HCT116 (cell line): ENCODE measurements at regions not wholly inside any gene's neighbourhood (a gene's known extent, or its start where the extent isn't known, plus 50 kb on each side); places are given as distances from the start of the nearest gene placed in this dataset.
"Not testable (repeated sequence)": the region's sequence is repeated elsewhere in the genome, so short reads cannot be mapped to it uniquely, and the experiment has no call there.

Source experiments
- ATAC-seq: fragments of 200-7000 bp; cut with Tn5 transposase; 2 replicates; pipeline ENCODE4 v1.9.1; 2020; ENCODE audit warnings: mild to moderate bottlenecking, moderate library complexity
- BruUV-seq: library from RNA; stranded (reverse); fragments of 400-500 nt; replicated peaks from 2 replicates; lab custom pipeline; 2021; lab: Mats Ljungman, UMichigan
- CTCF ChIA-PET: fragments of 300-600 bp; sonication (Branson Sonifier 250); formaldehyde crosslinking; loops from one replicate; lab custom pipeline; 2021; ENCODE audit warnings: antibody characterized with exemption; lab: Charles Lee
- POLR2A ChIA-PET: fragments of 300-600, 350-600 bp; sonication (Branson Sonifier 250); formaldehyde crosslinking; loops from one replicate; lab custom pipeline; 2021; ENCODE audit warnings: antibody characterized with exemption; lab: Charles Lee
- RAD21 ChIA-PET, 2 experiments: fragments of 300-600 bp; sonication (Branson Sonifier 250); formaldehyde crosslinking; loops; one replicate each; lab custom pipeline; 2023; ENCODE audit warnings: low total read pairs in 2 of 2; ENCODE audit not compliant: uncharacterized antibody in 2 of 2, unreplicated experiment in 2 of 2, low non-redundant PET in 1 of 2; lab: Charles Lee
- DNase-seq: peaks from one replicate; pipeline ENCODE4 v3.0.0-alpha.2; 2010; ENCODE audit warnings: low read depth, low spot score
- H2AFZ ChIP-seq: fragments of 200-600 bp; shearing (Covaris generic), sonication (generic); 2 replicates; pipeline ENCODE4 v1.6.1; 2017; ENCODE audit warnings: low read depth, mixed run types, mixed read lengths, antibody characterized with exemption, low read length; ENCODE audit not compliant: poor library complexity, severe bottlenecking
- H3K27ac ChIP-seq: 2 replicates; pipeline ENCODE4 v1.5.1; 2012; ENCODE audit warnings: low read depth, low read length
- H3K27me3 ChIP-seq: fragments of 200-600 bp; sonication (generic); 2 replicates; pipeline ENCODE4 v1.6.1; 2016; ENCODE audit warnings: mixed run types, low read length, mixed read lengths; ENCODE audit not compliant: insufficient read depth
- H3K36me3 ChIP-seq, 2 experiments: fragments of 200-500 bp in 1 of 2; fragments of 200-600 bp in 1 of 2; sonication (Bioruptor generic) in 1 of 2; sonication (generic) in 1 of 2; 2 replicates each; pipeline versions ENCODE4 v1.5.1 to v1.6.1; 2014 to 2016; ENCODE audit warnings: low read length in 2 of 2, inconsistent platforms in 1 of 2, mixed read lengths in 1 of 2, mixed run types in 1 of 2; ENCODE audit not compliant: insufficient read depth in 2 of 2, control insufficient read depth in 1 of 2
- H3K4me1 ChIP-seq, 2 experiments: fragments of 200-600 bp in 1 of 2; sonication (generic) in 1 of 2; 2 replicates each; pipeline versions ENCODE4 v1.5.1 to v1.6.1; 2012 to 2017; ENCODE audit warnings: low read length in 2 of 2, inconsistent platforms in 1 of 2, mild to moderate bottlenecking in 1 of 2, mixed read lengths in 1 of 2, mixed run types in 1 of 2, moderate library complexity in 1 of 2; ENCODE audit not compliant: insufficient read depth in 2 of 2, control insufficient read depth in 1 of 2
- H3K4me2 ChIP-seq: fragments of 200-600 bp; sonication (generic); 2 replicates; pipeline ENCODE4 v1.6.1; 2017; ENCODE audit warnings: mixed run types, low read length, mixed read lengths
- H3K4me3 ChIP-seq, 2 experiments: fragments of 200-600 bp in 1 of 2; sonication (generic) in 1 of 2; replicated peaks in 1 of 2; 2 replicates each; pipeline ENCODE4 v1.5.1; 2011 to 2016; ENCODE audit warnings: low read length in 2 of 2, control low read depth in 1 of 2, low read depth in 1 of 2, mild to moderate bottlenecking in 1 of 2, mixed read lengths in 1 of 2, mixed run types in 1 of 2
- H3K79me2 ChIP-seq: fragments of 200-600 bp; sonication (generic); 2 replicates; pipeline ENCODE4 v1.6.1; 2017; ENCODE audit warnings: mild to moderate bottlenecking, mixed run types, low read length, moderate library complexity, mixed read lengths; ENCODE audit not compliant: insufficient read depth
- H3K9ac ChIP-seq: fragments of 200-600 bp; sonication (generic); 2 replicates; pipeline ENCODE4 v1.6.1; 2016; ENCODE audit warnings: low read length, mixed read lengths
- H3K9me2 ChIP-seq: fragments of 200-600 bp; sonication (generic), shearing (Covaris generic); 2 replicates; pipeline ENCODE4 v1.6.1; 2017; ENCODE audit warnings: mixed run types, mild to moderate bottlenecking, moderate library complexity; ENCODE audit not compliant: insufficient read depth
- H3K9me3 ChIP-seq, 2 experiments: fragments of 200-500 bp in 1 of 2; fragments of 200-600 bp in 1 of 2; sonication (Bioruptor generic) in 1 of 2; sonication (generic) in 1 of 2; 2 replicates each; pipeline ENCODE4 v1.6.1; 2014 to 2017; ENCODE audit warnings: low read length in 2 of 2, mixed read lengths in 2 of 2, inconsistent platforms in 1 of 2, low read depth in 1 of 2, mild to moderate bottlenecking in 1 of 2, mixed run types in 1 of 2, moderate library complexity in 1 of 2; ENCODE audit not compliant: control insufficient read depth in 1 of 2, insufficient read depth in 1 of 2
- H4K20me1 ChIP-seq: fragments of 200-600 bp; sonication (generic), shearing (Covaris generic); 2 replicates; pipeline ENCODE4 v1.6.1; 2017; ENCODE audit warnings: mixed run types, mild to moderate bottlenecking, moderate library complexity; ENCODE audit not compliant: insufficient read depth
- CBX3 ChIP-seq: IDR thresholded peaks from 2 replicates; pipeline ENCODE4 v1.6.1; 2012; ENCODE audit warnings: low read depth
- CEBPB ChIP-seq: IDR thresholded peaks from 2 replicates; pipeline ENCODE4 v1.6.1; 2012; ENCODE audit warnings: low read depth
- EZH2 ChIP-seq: fragments of 200-600 bp; sonication (generic); IDR thresholded peaks from 2 replicates; pipeline ENCODE4 v1.6.1; 2017; ENCODE audit warnings: antibody characterized with exemption, mixed run types
- POLR2A ChIP-seq: IDR thresholded peaks from 2 replicates; pipeline ENCODE4 v1.7.0; 2011; ENCODE audit warnings: borderline replicate concordance; ENCODE audit not compliant: insufficient read depth, insufficient read length; ENCODE audit errors: extremely low read depth
- RAD21 ChIP-seq: IDR thresholded peaks from 2 replicates; pipeline ENCODE4 v1.6.1; 2012; ENCODE audit warnings: low read depth, mild to moderate bottlenecking
- SIN3A ChIP-seq: IDR thresholded peaks from 2 replicates; pipeline ENCODE4 v1.6.1; 2012; ENCODE audit warnings: low read depth
- TCF7L2 ChIP-seq: IDR thresholded peaks from 2 replicates; pipeline ENCODE4 v1.7.0; 2011; ENCODE audit warnings: borderline replicate concordance, inconsistent platforms; ENCODE audit not compliant: insufficient read depth, insufficient read length; ENCODE audit errors: extremely low read depth
- ZFX ChIP-seq: fragments of 450-650 bp; IDR thresholded peaks from 2 replicates; pipeline ENCODE4 v1.6.1; 2017
- intact Hi-C: fragments of 100-400 bp; cut with micrococcal nuclease; formaldehyde crosslinking; loops from 2 replicates; pipeline ENCODE4 v1.10.0; 2022
- TF ChIP-seq, protein P1 (sequence below): IDR thresholded peaks from 2 replicates; pipeline ENCODE4 v1.6.1; 2012; ENCODE audit warnings: low read depth

GRCh38 chr22:26839216-26839615, 181.8 kb downstream of the MIAT start (continued):
- TF ChIP-seq, protein P1, sequence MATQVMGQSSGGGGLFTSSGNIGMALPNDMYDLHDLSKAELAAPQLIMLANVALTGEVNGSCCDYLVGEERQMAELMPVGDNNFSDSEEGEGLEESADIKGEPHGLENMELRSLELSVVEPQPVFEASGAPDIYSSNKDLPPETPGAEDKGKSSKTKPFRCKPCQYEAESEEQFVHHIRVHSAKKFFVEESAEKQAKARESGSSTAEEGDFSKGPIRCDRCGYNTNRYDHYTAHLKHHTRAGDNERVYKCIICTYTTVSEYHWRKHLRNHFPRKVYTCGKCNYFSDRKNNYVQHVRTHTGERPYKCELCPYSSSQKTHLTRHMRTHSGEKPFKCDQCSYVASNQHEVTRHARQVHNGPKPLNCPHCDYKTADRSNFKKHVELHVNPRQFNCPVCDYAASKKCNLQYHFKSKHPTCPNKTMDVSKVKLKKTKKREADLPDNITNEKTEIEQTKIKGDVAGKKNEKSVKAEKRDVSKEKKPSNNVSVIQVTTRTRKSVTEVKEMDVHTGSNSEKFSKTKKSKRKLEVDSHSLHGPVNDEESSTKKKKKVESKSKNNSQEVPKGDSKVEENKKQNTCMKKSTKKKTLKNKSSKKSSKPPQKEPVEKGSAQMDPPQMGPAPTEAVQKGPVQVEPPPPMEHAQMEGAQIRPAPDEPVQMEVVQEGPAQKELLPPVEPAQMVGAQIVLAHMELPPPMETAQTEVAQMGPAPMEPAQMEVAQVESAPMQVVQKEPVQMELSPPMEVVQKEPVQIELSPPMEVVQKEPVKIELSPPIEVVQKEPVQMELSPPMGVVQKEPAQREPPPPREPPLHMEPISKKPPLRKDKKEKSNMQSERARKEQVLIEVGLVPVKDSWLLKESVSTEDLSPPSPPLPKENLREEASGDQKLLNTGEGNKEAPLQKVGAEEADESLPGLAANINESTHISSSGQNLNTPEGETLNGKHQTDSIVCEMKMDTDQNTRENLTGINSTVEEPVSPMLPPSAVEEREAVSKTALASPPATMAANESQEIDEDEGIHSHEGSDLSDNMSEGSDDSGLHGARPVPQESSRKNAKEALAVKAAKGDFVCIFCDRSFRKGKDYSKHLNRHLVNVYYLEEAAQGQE, result no peak
- TF ChIP-seq EZH2 (no peak), POLR2A (no peak), CEBPB (no peak), SIN3A (no peak), RAD21 (no peak), CBX3 (no peak), TCF7L2 (no peak), ZFX (no peak)

GRCh38 chr22:26840770-26841169, 183.4 kb downstream of the MIAT start:
- peaks cover 56% of the 10 kb centered on the region for H3K27me3 ChIP-seq
- POLR2A ChIA-PET, H4K20me1 ChIP-seq, CTCF ChIA-PET, H3K9ac ChIP-seq, H3K79me2 ChIP-seq, H3K9me2 ChIP-seq, H3K36me3 ChIP-seq, intact Hi-C loops, H3K27ac ChIP-seq, ATAC-seq, H3K4me2 ChIP-seq, H2AFZ ChIP-seq, H3K4me3 ChIP-seq, BruUV-seq, H3K9me3 ChIP-seq, H3K4me1 ChIP-seq, RAD21 ChIA-PET, DNase-seq: not testable (repeated sequence)
